ENCODE measurements at regions not wholly inside any gene's neighbourhood (a gene's known extent, or its start where the extent isn't known, plus 50 kb on each side); places are given as distances from the start of the nearest gene placed in this dataset.

- no peaks in the 10 kb centered on the region for H3K27me3 ChIP-seq (ENCODE audit: control insufficient read depth in 2 of 2, insufficient read depth in 2 of 2, low read length in 2 of 2)
- intact Hi-C loops (cut with micrococcal nuclease): no loop called here
- no peaks in the 10 kb centered on the region for H3K9me1 ChIP-seq (replicated peaks; ENCODE audit: control insufficient read depth, extremely low read depth, insufficient read depth, low read length)
- H3K27ac ChIP-seq (ENCODE audit: insufficient read depth, low read depth, low read length): no peak overlapping the region
- POLR2A ChIA-PET: no interaction called here
- H3K9ac ChIP-seq (replicated peaks; ENCODE audit: extremely low read depth, insufficient read depth, low read length): no peak overlapping the region
- TF ChIP-seq GATA2 (IDR thresholded peaks at IDR 0.05; ENCODE audit: insufficient read depth, insufficient read length, low read depth, low read length) (no peak), JUN (IDR thresholded peaks at IDR 0.05; ENCODE audit: borderline replicate concordance, insufficient read depth, insufficient read length, low read depth) (no peak)
- DNase-seq (ENCODE audit: low read depth, low spot score) (no peak), FAIRE-seq (no peak)
- H3K36me3 ChIP-seq (ENCODE audit: control insufficient read depth in 2 of 2, extremely low read depth in 1 of 2, insufficient read depth in 2 of 2, low read length in 2 of 2): no peaks in the 10 kb centered on the region
- H3K9me3 ChIP-seq (replicated peaks; ENCODE audit: control insufficient read depth, insufficient read depth, low read length): peaks cover 2% of the 10 kb centered on the region
- no peaks in the 10 kb centered on the region for H3K79me2 ChIP-seq (ENCODE audit: control insufficient read depth, insufficient read depth, low read length)
- no peaks in the 10 kb centered on the region for H3K4me1 ChIP-seq (ENCODE audit: control insufficient read depth, extremely low read depth, insufficient read depth, low read length)
- CTCF ChIA-PET: no interaction called here
- no TSS peak for BruUV-seq (replicated peaks)
- no peak overlapping the region for H3K4me3 ChIP-seq (replicated peaks in 1 of 3; ENCODE audit: insufficient read depth in 1 of 3, low read depth in 1 of 3, low read length in 3 of 3)
- no peaks in the 10 kb centered on the region for H4K20me1 ChIP-seq (replicated peaks; ENCODE audit: control insufficient read depth, extremely low read depth, insufficient read depth, low read length)
- dilution Hi-C loops (cut with MboI; ENCODE audit: extremely low pct_ligation_motif_present, low sequenced_read_pairs): no loop called here
- H3K4me2 ChIP-seq (ENCODE audit: insufficient read depth, low read length): no peak overlapping the region
- no peak overlapping the region for H2AFZ ChIP-seq (ENCODE audit: low read depth, low read length)
Measured at GRCh38 chr14:82776958-82777357, 1243.3 kb upstream of the SEL1L start.

- Histone ChIP-seq H3K79me2 (ENCODE audit: control insufficient read depth, insufficient read depth, low read length) (no peaks in the 10 kb centered on the region), H3K4me3 (replicated peaks in 1 of 3; ENCODE audit: insufficient read depth in 1 of 3, low read depth in 1 of 3, low read length in 3 of 3) (no peak overlapping the region), H2AFZ (ENCODE audit: low read depth, low read length) (no peak overlapping the region), H3K27me3 (ENCODE audit: control insufficient read depth in 2 of 2, insufficient read depth in 2 of 2, low read length in 2 of 2) (no peaks in the 10 kb centered on the region), H3K9ac (replicated peaks; ENCODE audit: extremely low read depth, insufficient read depth, low read length) (no peak overlapping the region), H3K9me1 (replicated peaks; ENCODE audit: control insufficient read depth, extremely low read depth, insufficient read depth, low read length) (no peaks in the 10 kb centered on the region), H3K36me3 (ENCODE audit: control insufficient read depth in 2 of 2, extremely low read depth in 1 of 2, insufficient read depth in 2 of 2, low read length in 2 of 2) (no peaks in the 10 kb centered on the region), H3K4me1 (ENCODE audit: control insufficient read depth, extremely low read depth, insufficient read depth, low read length) (no peaks in the 10 kb centered on the region), H3K27ac (ENCODE audit: insufficient read depth, low read depth, low read length) (no peak overlapping the region), H3K4me2 (ENCODE audit: insufficient read depth, low read length) (no peak overlapping the region), H3K9me3 (replicated peaks; ENCODE audit: control insufficient read depth, insufficient read depth, low read length) (peaks cover 2% of the 10 kb centered on the region), H4K20me1 (replicated peaks; ENCODE audit: control insufficient read depth, extremely low read depth, insufficient read depth, low read length) (no peaks in the 10 kb centered on the region)
- dilution Hi-C loops (cut with MboI; ENCODE audit: extremely low pct_ligation_motif_present, low sequenced_read_pairs) (no loop called here), intact Hi-C loops (cut with micrococcal nuclease) (no loop called here)
- ChIA-PET CTCF (no interaction called here), POLR2A (no interaction called here)
- DNase-seq (ENCODE audit: low read depth, low spot score) (no peak), FAIRE-seq (no peak)
- BruUV-seq (replicated peaks): no TSS peak
- TF ChIP-seq GATA2 (IDR thresholded peaks at IDR 0.05; ENCODE audit: insufficient read depth, insufficient read length, low read depth, low read length) (no peak), MAX (IDR thresholded peaks at IDR 0.05; ENCODE audit: insufficient read depth, insufficient read length) (no peak), MYC (IDR thresholded peaks at IDR 0.05; ENCODE audit: low read depth, low read length) (no peak), EZH2 (IDR thresholded peaks at IDR 0.05; ENCODE audit: borderline replicate concordance, low read depth, low read length, severe bottlenecking) (no peak), CTCF (IDR thresholded peaks at IDR 0.05; ENCODE audit: extremely low read depth in 1 of 2, insufficient read depth in 1 of 2, low read depth in 1 of 2, low read length in 2 of 2) (no peak), POLR2A (IDR thresholded peaks at IDR 0.05; ENCODE audit: low read depth, low read length) (no peak), POLR2AphosphoS5 (IDR thresholded peaks at IDR 0.05; ENCODE audit: insufficient read depth, low read depth, low read length) (no peak), JUN (IDR thresholded peaks at IDR 0.05; ENCODE audit: borderline replicate concordance, insufficient read depth, insufficient read length, low read depth) (no peak)
Measured at GRCh38 chr14:82778008-82778590, 1244.4 kb upstream of the SEL1L start.
